ENCODE measurements at regions not wholly inside any gene's neighbourhood (a gene's known extent, or its start where the extent isn't known, plus 50 kb on each side); places are given as distances from the start of the nearest gene placed in this dataset.
A peak's percentile ranks its signal among the peaks of the same experiment; 100 is the strongest.

DNA sequence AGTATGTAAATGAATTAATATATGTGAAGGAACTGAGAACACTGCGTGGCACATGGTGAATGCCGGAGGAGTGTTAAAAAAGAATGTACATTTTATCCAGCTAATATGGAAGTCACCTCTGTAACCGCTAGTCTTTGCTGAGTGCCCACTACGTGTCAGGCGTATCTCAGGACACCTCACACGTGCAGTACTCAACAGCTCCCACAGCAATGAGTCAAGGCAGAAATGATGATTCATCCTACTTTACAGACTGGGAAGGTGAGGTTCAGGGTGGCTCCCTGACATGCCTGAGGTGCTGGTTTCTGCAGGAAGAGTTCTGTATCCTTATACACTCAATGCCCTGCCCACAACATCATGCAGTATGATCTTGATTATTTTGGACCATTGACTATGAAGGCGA lies 487.0 kb downstream of the HAPSTR1 start:
- CTCF ChIA-PET, result interaction anchor here (1.8 kb wide), 1 partner anchor 20 kb away, joined by 4 read pairs; no protein-coding TSS in a partner anchor
- BruUV-seq (replicated peaks), result no TSS peak
- H3K9me3 Mint-ChIP-seq (ENCODE audit: low read depth, unreplicated experiment), result no peaks in the 10 kb centered on the region
- H3K27ac Mint-ChIP-seq (ENCODE audit: unreplicated experiment), result no peak overlapping the region
- TF ChIP-seq, protein P1, sequence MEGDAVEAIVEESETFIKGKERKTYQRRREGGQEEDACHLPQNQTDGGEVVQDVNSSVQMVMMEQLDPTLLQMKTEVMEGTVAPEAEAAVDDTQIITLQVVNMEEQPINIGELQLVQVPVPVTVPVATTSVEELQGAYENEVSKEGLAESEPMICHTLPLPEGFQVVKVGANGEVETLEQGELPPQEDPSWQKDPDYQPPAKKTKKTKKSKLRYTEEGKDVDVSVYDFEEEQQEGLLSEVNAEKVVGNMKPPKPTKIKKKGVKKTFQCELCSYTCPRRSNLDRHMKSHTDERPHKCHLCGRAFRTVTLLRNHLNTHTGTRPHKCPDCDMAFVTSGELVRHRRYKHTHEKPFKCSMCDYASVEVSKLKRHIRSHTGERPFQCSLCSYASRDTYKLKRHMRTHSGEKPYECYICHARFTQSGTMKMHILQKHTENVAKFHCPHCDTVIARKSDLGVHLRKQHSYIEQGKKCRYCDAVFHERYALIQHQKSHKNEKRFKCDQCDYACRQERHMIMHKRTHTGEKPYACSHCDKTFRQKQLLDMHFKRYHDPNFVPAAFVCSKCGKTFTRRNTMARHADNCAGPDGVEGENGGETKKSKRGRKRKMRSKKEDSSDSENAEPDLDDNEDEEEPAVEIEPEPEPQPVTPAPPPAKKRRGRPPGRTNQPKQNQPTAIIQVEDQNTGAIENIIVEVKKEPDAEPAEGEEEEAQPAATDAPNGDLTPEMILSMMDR (IDR thresholded peaks at IDR 0.05; ENCODE audit: unreplicated experiment), result no peak
- intact Hi-C loops (cut with micrococcal nuclease; ENCODE audit: unreplicated experiment), result no loop called here
- peaks cover 15% of the 10 kb centered on the region for H3K27me3 Mint-ChIP-seq (ENCODE audit: unreplicated experiment)
- H3K4me3 Mint-ChIP-seq (ENCODE audit: low read depth, unreplicated experiment), result no peak overlapping the region
- H3K4me1 Mint-ChIP-seq (ENCODE audit: low read depth, unreplicated experiment), result no peaks in the 10 kb centered on the region
- DNase-seq, result peak; percentile 8
- H3K36me3 Mint-ChIP-seq (ENCODE audit: insufficient read depth, unreplicated experiment), result no peaks in the 10 kb centered on the region

DNA sequence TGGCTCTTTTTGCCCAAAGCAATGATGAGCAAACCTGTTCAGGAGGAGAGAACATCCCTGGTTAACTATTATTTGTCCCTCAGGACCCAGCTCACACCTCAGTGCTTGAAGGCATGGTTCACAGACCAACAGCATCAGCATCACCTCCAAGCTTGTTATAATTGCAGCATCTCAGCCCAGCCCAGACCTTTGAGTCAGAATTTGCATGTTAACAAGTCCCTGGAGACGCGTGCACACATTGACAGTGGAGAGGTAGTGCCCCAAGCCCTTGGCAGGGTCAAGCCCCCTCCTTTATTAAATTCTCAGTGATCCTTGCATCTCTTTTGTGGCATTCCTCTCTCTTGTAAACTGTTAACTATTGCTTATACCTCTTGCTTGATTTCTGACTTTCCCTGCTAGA lies 488.6 kb downstream of the HAPSTR1 start:
- no peaks in the 10 kb centered on the region for H3K4me1 Mint-ChIP-seq (ENCODE audit: low read depth, unreplicated experiment)
- TF ChIP-seq, protein P1 (IDR thresholded peaks at IDR 0.05; ENCODE audit: unreplicated experiment), result no peak
- H3K36me3 Mint-ChIP-seq (ENCODE audit: insufficient read depth, unreplicated experiment), result no peaks in the 10 kb centered on the region
- H3K27me3 Mint-ChIP-seq (ENCODE audit: unreplicated experiment), result peaks cover 15% of the 10 kb centered on the region
- intact Hi-C loops (cut with micrococcal nuclease; ENCODE audit: unreplicated experiment), result no loop called here
- no peak overlapping the region for H3K27ac Mint-ChIP-seq (ENCODE audit: unreplicated experiment)
- no TSS peak for BruUV-seq (replicated peaks)
- no peak overlapping the region for H3K4me3 Mint-ChIP-seq (ENCODE audit: low read depth, unreplicated experiment)
- DNase-seq, result no peak
- H3K9me3 Mint-ChIP-seq (ENCODE audit: low read depth, unreplicated experiment), result no peaks in the 10 kb centered on the region
- CTCF ChIA-PET, result no interaction called here

DNA sequence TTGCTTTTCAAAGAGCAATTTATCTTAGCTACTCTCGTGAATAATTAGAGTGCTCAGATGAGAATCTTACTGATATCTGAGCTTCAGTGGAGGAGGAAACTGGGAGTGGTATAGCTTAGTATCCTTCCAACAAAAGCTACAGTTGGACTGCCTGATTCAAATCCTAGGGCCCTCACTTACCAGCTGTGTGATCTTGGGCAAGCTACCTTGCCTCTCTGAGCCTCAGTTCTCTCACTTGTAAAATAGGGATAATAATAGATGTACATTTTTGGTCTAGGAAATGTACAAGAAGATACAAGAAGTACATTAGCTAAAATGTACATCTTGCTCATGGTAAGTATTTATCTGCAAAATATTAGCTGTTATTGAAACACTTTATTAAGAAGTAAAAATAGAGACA lies 502.0 kb downstream of the HAPSTR1 start:
- Mint-ChIP-seq H3K4me3 (ENCODE audit: low read depth, unreplicated experiment) (no peak overlapping the region), H3K27ac (ENCODE audit: unreplicated experiment) (no peak overlapping the region), H3K9me3 (ENCODE audit: low read depth, unreplicated experiment) (no peaks in the 10 kb centered on the region), H3K36me3 (ENCODE audit: insufficient read depth, unreplicated experiment) (no peaks in the 10 kb centered on the region), H3K27me3 (ENCODE audit: unreplicated experiment) (peaks cover 58% of the 10 kb centered on the region), H3K4me1 (ENCODE audit: low read depth, unreplicated experiment) (no peaks in the 10 kb centered on the region)
- no peak for DNase-seq
- TF ChIP-seq, protein P1 (IDR thresholded peaks at IDR 0.05; ENCODE audit: unreplicated experiment), result no peak
- intact Hi-C loops (cut with micrococcal nuclease; ENCODE audit: unreplicated experiment), result no loop called here
- BruUV-seq (replicated peaks), result no TSS peak
- CTCF ChIA-PET, result no interaction called here

DNA sequence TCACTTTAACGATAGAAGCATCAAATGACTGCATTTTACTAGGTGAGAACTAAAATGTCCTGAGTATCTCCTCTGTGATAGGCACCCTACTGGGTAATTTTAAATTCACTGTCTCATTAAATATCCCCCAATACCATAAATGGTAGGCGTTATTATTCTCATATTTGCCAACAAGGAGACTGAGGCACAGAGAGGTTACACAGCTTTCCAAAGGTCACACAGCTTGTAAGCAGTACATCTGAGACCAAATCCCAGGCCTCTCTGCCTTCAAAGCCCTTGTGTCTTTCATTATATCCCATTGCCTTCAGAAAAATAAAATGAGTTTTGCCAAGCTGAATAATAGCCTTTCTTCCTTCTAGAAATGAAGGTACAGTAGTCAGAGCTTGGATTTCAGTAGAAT lies 502.6 kb downstream of the HAPSTR1 start:
- no peak for DNase-seq
- H3K27ac Mint-ChIP-seq (ENCODE audit: unreplicated experiment), result no peak overlapping the region
- H3K4me3 Mint-ChIP-seq (ENCODE audit: low read depth, unreplicated experiment), result no peak overlapping the region
- H3K27me3 Mint-ChIP-seq (ENCODE audit: unreplicated experiment), result peaks cover 58% of the 10 kb centered on the region
- H3K9me3 Mint-ChIP-seq (ENCODE audit: low read depth, unreplicated experiment), result no peaks in the 10 kb centered on the region
- CTCF ChIA-PET, result no interaction called here
- TF ChIP-seq, protein P1 (IDR thresholded peaks at IDR 0.05; ENCODE audit: unreplicated experiment), result no peak
- BruUV-seq (replicated peaks), result no TSS peak
- intact Hi-C loops (cut with micrococcal nuclease; ENCODE audit: unreplicated experiment), result no loop called here
- H3K36me3 Mint-ChIP-seq (ENCODE audit: insufficient read depth, unreplicated experiment), result no peaks in the 10 kb centered on the region
- no peaks in the 10 kb centered on the region for H3K4me1 Mint-ChIP-seq (ENCODE audit: low read depth, unreplicated experiment)

All from Calu3 (cell line).